Activated CD4-positive, alpha-beta T cell treated with anti-CD3 and anti-CD28 coated beads, Interleukin-10, Interleukin-2, amounts not matched to agents 100 ng/mL and 50 ng/mL, durations not matched to agents 16 hours and 8 hours (primary cell): ENCODE measurements at regions not wholly inside any gene's neighbourhood (a gene's known extent, or its start where the extent isn't known, plus 50 kb on each side); places are given as distances from the start of the nearest gene placed in this dataset.

Source experiments
- DNase-seq: peaks from one replicate; pipeline ENCODE4 v3.0.0-alpha.2; 2020

DNA sequence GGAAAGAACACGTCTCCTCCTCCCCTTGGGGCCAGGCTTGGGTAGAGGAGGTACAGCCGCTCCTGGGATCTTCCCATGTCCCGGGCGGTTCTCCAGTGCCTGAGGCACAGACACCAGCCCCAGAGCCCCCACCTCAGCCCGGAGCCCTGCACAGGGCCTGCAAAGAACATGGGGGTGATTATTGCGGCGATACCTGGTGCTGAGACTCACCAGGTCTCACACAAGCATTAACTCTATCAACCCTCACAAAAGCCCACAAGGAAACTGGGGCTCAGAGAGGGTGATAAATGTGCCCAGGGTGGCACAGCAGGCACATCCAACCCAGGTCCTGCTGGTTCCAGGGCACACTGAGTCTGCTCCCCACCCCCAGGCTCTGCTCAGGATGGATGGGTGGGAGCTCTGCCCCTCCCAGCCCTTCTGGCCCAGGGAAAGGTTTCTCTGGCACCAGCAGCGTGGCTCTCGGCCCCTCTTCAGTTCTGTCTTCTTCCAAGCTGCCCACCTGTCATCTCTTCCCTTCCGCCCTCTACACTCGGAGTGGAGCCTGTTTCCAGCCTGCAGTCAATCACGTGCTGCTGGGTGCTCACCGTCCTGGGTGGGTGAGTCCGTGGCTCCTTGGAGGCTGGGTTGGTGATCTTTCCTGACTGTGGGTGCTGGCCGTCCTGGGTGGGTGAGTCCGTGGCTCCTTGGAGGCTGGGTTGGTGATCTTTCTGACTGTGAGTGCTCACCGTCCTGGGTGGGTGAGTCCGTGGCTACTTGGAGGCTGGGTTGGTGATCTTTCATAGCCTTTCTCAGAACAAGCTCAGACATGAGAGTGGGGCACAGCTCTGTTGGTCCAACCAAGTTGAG lies 53.6 kb upstream of the AJAP1 start:
- no peak for DNase-seq

DNA sequence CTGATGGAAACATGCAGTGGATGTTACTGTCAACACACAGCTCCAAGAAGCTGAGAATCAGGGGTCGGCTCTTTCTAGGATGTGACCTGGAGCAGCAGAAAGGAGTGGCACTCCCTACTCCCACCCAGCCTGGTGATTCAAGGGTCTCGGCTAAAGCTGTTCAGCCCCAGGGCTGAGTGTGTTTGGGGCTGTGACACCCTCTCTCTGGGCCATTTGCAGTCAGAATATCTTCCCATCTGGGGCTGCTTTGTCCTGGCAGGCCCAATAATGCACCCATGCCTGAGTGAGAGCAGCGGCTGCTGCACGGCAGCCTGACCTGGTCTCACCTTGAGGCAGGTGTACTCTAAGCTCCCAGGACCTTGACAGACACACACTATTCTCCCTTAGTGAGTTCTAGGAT lies 52.5 kb upstream of the AJAP1 start:
- no peak for DNase-seq

DNA sequence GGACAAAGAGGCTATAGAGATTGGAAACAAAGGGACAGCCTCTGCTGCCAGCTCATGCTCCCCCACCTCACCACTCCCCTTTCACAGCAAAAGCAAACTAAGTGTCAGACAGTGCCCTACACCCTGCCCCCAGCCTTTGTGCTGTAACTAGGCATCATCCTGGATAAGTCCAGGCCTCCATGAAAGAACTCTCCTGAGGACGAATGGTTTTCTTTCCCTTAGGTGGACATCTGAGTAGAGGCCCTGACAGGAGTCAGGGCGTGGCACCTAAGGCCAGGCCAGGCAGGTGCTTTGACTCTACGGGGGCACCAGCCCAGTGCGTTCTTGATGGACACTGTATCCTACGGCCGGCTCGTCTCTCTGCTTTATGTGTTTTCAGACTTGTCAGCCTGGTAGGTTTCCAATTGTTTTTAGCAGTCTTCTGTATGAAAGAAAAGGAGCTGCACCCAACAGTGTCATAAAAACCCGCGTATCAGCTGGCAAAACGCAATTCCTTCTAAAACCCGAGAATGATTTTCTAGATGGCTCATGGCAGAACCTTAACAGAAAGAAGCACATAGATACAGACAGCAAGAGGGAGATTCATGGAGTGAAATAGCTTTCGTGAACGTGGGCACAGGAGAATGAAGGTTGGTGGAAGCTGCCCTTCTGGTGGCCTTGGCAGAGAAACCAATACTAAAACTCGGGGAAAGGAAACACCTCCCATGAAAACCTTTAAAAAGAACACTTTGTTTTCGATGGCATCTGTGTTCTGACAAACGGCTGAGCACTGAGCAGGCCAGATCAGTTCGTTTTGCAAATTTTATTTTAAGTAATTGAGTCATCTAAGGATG lies 51.7 kb upstream of the AJAP1 start:
- no peak for DNase-seq

DNA sequence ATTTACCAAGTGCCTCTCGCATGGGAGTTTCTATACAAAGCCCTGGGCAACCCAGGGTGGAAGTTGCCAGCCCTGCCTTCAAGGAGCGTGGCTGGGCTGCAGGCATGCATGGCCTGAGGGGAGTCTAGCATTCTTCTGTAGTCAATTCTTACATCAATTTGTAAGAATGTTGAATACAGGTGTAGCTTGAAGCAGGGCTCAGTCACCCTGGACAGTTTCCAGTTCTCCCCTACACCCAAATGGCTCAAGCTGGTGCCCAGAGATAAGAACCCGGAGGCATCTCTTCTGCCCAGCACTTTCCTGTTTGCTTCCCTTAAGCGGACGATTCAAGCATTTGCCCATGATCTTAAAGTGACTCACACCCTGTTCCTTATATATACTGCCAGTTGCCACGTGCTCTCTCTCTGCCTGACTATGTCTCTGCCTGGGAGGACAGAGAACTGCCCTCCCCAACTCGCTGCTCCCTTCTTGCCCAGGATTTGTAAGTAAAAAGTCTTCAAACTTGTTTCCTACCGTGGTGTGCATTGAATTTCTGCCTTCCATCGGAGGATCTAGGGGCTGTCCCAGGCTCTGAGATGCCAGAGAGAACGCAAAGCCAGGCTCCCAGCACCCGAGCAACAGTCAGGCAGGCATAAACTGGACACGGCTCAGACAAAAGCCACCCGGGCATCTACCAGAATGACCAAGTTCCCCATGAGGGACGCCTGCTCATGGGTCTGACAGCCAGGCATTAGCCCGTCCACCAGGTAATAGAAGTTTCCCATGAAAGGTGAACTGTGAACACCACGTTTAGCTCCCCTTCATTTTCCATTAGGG lies 50.9 kb upstream of the AJAP1 start:
- DNase-seq, result no peak
